ENCODE measurements at regions not wholly inside any gene's neighbourhood (a gene's known extent, or its start where the extent isn't known, plus 50 kb on each side); places are given as distances from the start of the nearest gene placed in this dataset.
"Not testable (repeated sequence)": the region's sequence is repeated elsewhere in the genome, so short reads cannot be mapped to it uniquely, and the experiment has no call there.

DNA sequence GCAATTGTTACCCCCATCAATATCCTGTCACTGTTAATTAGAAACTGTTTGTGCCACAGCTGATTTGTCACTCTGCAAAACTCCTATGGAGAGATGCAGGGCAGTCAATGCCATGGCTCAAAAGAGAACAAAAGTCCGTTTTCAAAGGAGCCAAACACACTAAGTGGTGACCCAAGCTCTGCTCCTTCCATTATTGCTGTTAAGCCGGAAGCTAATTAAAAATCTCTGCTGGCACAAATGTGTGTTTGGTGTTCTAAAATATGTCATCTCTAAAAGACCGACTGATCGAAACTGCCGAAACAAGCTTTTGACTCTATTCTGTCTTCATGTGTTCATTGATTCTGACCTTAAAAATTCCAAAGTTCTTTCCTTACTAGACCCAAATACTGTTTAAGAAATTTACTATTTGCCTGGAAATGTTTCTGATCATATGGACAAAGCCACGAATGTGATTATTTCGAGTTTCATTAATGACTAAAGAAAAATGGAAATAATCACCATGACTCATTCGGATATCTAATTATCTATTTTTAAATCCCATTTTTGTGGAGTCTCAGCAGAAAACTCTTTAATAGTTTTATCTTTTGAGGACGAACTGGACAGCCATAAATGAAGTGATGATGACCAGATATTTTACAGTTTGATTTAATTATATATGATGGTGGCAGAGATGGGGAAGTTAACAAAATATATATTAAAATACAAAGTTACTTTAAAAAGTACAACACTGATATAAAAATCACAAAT lies 287.6 kb downstream of the SOCS6 start:
- no peak overlapping the region for H3K9ac ChIP-seq (ENCODE audit: low read depth in 1 of 3, low read length in 3 of 3)
- H3K27ac ChIP-seq (ENCODE audit: low read depth, low read length): no peak overlapping the region
- H3K4me3 ChIP-seq (ENCODE audit: low read length in 3 of 3): no peak overlapping the region
- H3K36me3 ChIP-seq (ENCODE audit: control insufficient read depth in 3 of 3, insufficient read depth in 3 of 3, low read length in 3 of 3): no peaks in the 10 kb centered on the region
- no peaks in the 10 kb centered on the region for H3K4me1 ChIP-seq (ENCODE audit: control insufficient read depth in 3 of 3, insufficient read depth in 3 of 3, low read length in 3 of 3)
- no peaks in the 10 kb centered on the region for H3K9me3 ChIP-seq (ENCODE audit: control insufficient read depth in 3 of 3, low read length in 3 of 3)
- no peaks in the 10 kb centered on the region for H3K27me3 ChIP-seq (ENCODE audit: control insufficient read depth in 3 of 3, insufficient read depth in 3 of 3, low read length in 3 of 3)

DNA sequence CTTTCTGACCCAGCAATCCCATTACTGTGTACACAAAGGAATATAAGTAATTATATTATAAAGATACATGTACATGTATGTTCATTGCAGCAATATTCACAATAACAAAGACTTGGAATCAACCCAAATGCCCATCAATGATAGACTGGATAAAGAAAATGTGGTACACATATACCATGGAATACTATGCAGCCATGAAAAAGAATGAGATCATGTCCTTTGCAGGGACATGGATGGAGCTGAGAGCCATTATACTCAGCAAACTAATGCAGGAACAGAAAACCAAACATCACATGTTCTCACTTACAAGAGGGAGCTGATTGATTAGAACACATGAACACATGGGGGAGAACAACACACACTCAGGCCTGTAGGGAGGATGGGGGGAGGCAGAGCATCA lies 286.1 kb downstream of the SOCS6 start:
- not testable (repeated sequence) for H3K4me1 ChIP-seq (ENCODE audit: control insufficient read depth in 3 of 3, insufficient read depth in 3 of 3, low read length in 3 of 3); H3K27me3 ChIP-seq (ENCODE audit: control insufficient read depth in 3 of 3, insufficient read depth in 3 of 3, low read length in 3 of 3); H3K9ac ChIP-seq (ENCODE audit: low read depth in 1 of 3, low read length in 3 of 3); H3K4me3 ChIP-seq (ENCODE audit: low read length in 3 of 3); H3K36me3 ChIP-seq (ENCODE audit: control insufficient read depth in 3 of 3, insufficient read depth in 3 of 3, low read length in 3 of 3); H3K27ac ChIP-seq (ENCODE audit: low read depth, low read length); H3K9me3 ChIP-seq (ENCODE audit: control insufficient read depth in 3 of 3, low read length in 3 of 3)

DNA sequence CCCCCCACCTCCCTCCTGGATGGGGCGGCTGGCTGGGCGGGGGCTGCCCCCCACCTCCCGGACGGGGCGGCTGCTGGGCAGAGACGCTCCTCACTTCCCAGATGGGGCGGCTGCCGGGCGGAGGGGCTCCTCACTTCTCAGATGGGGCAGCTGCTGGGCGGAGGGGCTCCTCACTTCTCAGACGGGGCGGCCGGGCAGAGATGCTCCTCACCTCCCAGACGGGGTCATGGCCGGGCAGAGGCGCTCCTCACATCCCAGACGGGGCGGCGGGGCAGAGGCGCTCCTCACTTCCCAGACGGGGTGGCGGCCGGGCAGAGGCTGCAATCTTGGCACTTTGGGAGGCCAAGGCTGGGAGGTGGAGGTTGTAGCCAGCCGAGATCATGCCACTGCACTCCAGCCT lies 280.8 kb downstream of the SOCS6 start:
- not testable (repeated sequence) for H3K9me3 ChIP-seq (ENCODE audit: control insufficient read depth in 3 of 3, low read length in 3 of 3); H3K36me3 ChIP-seq (ENCODE audit: control insufficient read depth in 3 of 3, insufficient read depth in 3 of 3, low read length in 3 of 3); H3K4me1 ChIP-seq (ENCODE audit: control insufficient read depth in 3 of 3, insufficient read depth in 3 of 3, low read length in 3 of 3); H3K4me3 ChIP-seq (ENCODE audit: low read length in 3 of 3); H3K27me3 ChIP-seq (ENCODE audit: control insufficient read depth in 3 of 3, insufficient read depth in 3 of 3, low read length in 3 of 3); H3K9ac ChIP-seq (ENCODE audit: low read depth in 1 of 3, low read length in 3 of 3); H3K27ac ChIP-seq (ENCODE audit: low read depth, low read length)

DNA sequence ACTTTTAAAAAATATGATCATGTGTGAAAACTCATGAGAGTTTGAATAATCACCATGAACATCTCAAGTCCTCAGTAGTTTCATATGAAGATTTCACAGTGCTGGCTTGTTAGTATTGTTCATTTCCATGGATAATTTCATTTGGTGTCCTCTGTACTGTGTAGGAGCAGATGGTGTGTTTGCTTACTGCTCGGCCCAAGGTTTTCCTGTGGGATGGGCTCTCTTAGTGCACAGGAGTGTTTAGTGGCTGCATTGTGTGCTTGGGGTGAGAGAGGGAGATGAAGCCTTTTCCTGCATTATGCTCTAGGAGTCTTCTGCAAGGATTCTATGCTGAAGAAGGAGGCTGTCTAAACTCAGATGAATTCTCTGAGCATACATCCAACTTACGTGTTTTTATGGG lies 270.6 kb downstream of the SOCS6 start:
- no peak overlapping the region for H3K4me3 ChIP-seq (ENCODE audit: low read length in 3 of 3)
- no peak overlapping the region for H3K9ac ChIP-seq (ENCODE audit: low read depth in 1 of 3, low read length in 3 of 3)
- H3K4me1 ChIP-seq (ENCODE audit: control insufficient read depth in 3 of 3, insufficient read depth in 3 of 3, low read length in 3 of 3): no peaks in the 10 kb centered on the region
- H3K36me3 ChIP-seq (ENCODE audit: control insufficient read depth in 3 of 3, insufficient read depth in 3 of 3, low read length in 3 of 3): no peaks in the 10 kb centered on the region
- no peaks in the 10 kb centered on the region for H3K9me3 ChIP-seq (ENCODE audit: control insufficient read depth in 3 of 3, low read length in 3 of 3)
- no peak overlapping the region for H3K27ac ChIP-seq (ENCODE audit: low read depth, low read length)
- no peaks in the 10 kb centered on the region for H3K27me3 ChIP-seq (ENCODE audit: control insufficient read depth in 3 of 3, insufficient read depth in 3 of 3, low read length in 3 of 3)

DNA sequence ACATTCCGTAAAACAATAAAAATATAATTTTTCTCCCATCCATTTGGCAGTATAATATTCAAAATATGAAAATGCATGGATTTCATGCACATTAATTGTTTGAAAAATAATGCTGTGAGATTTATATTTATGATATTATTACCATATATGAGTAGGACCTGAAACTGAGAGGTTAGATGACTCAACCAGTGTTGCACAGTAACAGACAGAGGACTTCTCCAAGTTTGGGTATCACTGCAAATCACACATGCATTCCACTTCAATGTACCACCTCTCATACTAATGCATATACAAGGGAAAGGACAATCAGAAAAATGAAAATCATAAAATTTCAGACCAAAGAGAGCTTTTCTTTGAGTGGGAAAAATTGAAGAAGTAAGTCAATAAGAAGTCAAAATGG lies 269.5 kb downstream of the SOCS6 start:
- no peak overlapping the region for H3K4me3 ChIP-seq (ENCODE audit: low read length in 3 of 3)

DNA sequence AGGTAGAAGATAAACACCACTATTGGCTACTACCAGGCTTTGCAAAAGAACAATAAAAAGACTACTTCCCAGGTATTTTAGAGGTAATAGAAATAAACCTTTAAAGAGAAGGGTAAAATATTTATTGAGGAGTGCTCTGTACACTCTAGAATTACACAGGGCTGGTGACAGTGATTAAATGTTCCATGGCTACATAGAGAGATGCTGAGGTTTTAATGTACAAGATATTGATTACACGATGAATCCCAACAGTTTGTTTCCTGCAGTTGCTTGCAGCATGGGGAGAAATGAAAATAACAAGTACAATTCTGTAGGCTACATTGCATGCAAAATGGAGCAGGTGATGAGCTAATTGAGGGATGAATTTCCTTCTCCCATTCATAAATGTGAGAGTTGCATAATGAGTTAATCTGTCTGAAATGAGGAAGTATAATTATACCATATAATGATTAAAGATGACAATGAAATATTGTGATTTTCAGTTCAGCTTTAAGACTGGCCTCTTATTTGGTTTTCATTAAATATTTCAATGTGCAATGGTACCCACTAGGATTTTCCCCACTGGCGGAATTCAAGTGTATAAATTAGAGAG lies 266.1 kb downstream of the SOCS6 start:
- Histone ChIP-seq H3K27me3 (ENCODE audit: control insufficient read depth in 3 of 3, insufficient read depth in 3 of 3, low read length in 3 of 3) (no peaks in the 10 kb centered on the region), H3K9me3 (ENCODE audit: control insufficient read depth in 3 of 3, low read length in 3 of 3) (no peaks in the 10 kb centered on the region), H3K4me3 (ENCODE audit: low read length in 3 of 3) (no peak overlapping the region), H3K36me3 (ENCODE audit: control insufficient read depth in 3 of 3, insufficient read depth in 3 of 3, low read length in 3 of 3) (no peaks in the 10 kb centered on the region), H3K27ac (ENCODE audit: low read depth, low read length) (no peak overlapping the region), H3K4me1 (ENCODE audit: control insufficient read depth in 3 of 3, insufficient read depth in 3 of 3, low read length in 3 of 3) (no peaks in the 10 kb centered on the region), H3K9ac (ENCODE audit: low read depth in 1 of 3, low read length in 3 of 3) (no peak overlapping the region)

More for the DNA sequence above, 269.5 kb downstream of the SOCS6 start:
- no peaks in the 10 kb centered on the region for H3K9me3 ChIP-seq (ENCODE audit: control insufficient read depth in 3 of 3, low read length in 3 of 3)
- H3K4me1 ChIP-seq (ENCODE audit: control insufficient read depth in 3 of 3, insufficient read depth in 3 of 3, low read length in 3 of 3): no peaks in the 10 kb centered on the region
- no peaks in the 10 kb centered on the region for H3K36me3 ChIP-seq (ENCODE audit: control insufficient read depth in 3 of 3, insufficient read depth in 3 of 3, low read length in 3 of 3)
- no peak overlapping the region for H3K27ac ChIP-seq (ENCODE audit: low read depth, low read length)
- H3K9ac ChIP-seq (ENCODE audit: low read depth in 1 of 3, low read length in 3 of 3): no peak overlapping the region
- H3K27me3 ChIP-seq (ENCODE audit: control insufficient read depth in 3 of 3, insufficient read depth in 3 of 3, low read length in 3 of 3): no peaks in the 10 kb centered on the region

DNA sequence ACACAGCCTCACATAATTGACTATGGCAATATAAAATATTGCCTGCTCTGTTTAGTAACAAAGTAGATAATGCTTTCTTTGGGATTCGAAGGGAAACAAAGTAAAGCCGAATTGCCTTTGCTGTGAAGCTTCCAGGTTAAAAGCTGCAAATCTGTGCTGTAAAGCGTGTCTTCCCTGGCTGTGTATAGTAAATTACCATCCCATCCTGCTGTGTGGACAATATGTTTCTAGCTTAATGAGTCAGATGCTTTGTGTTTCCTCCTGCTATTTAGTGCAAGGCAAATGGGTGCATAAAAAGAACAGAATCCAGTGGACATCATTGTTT lies 265.1 kb downstream of the SOCS6 start:
- Histone ChIP-seq H3K4me3 (ENCODE audit: low read length in 3 of 3) (no peak overlapping the region), H3K27ac (ENCODE audit: low read depth, low read length) (no peak overlapping the region), H3K9me3 (ENCODE audit: control insufficient read depth in 3 of 3, low read length in 3 of 3) (no peaks in the 10 kb centered on the region), H3K4me1 (ENCODE audit: control insufficient read depth in 3 of 3, insufficient read depth in 3 of 3, low read length in 3 of 3) (no peaks in the 10 kb centered on the region), H3K36me3 (ENCODE audit: control insufficient read depth in 3 of 3, insufficient read depth in 3 of 3, low read length in 3 of 3) (no peaks in the 10 kb centered on the region), H3K27me3 (ENCODE audit: control insufficient read depth in 3 of 3, insufficient read depth in 3 of 3, low read length in 3 of 3) (no peaks in the 10 kb centered on the region), H3K9ac (ENCODE audit: low read depth in 1 of 3, low read length in 3 of 3) (no peak overlapping the region)

DNA sequence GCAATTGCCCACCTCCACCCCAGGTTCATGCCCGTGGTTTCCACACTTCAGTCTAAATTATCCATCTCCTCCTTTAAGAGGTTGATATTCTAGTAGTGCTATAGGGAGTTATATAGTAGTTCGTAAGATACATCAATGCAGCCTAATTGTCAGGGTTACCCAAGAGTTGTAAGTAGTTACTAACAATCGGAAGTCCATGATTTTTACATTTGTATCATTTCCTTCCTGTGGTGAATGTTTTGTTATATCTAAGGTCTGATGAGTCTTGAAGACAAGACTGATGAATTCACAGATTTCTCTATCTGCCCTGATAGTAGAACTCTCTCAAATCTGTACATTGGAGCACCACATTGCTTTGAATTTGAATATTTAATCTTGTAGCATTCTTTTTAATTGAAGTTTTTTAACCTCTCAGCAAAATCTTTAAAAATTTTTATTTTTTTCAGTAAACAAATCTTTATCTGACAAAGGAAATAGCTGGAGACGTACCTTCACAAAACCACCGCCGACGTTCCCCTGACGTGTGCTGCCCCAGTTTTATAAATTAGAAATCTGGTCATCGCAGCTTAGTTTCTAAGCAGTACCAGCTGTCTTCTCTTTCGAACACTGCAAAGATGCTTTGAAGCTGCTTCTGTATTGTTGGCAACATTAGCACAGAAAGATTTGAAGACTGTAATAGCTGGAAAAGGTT lies 264.5 kb downstream of the SOCS6 start:
- H3K4me3 ChIP-seq (ENCODE audit: low read length in 3 of 3): no peak overlapping the region
- no peaks in the 10 kb centered on the region for H3K36me3 ChIP-seq (ENCODE audit: control insufficient read depth in 3 of 3, insufficient read depth in 3 of 3, low read length in 3 of 3)
- no peaks in the 10 kb centered on the region for H3K9me3 ChIP-seq (ENCODE audit: control insufficient read depth in 3 of 3, low read length in 3 of 3)
- no peaks in the 10 kb centered on the region for H3K4me1 ChIP-seq (ENCODE audit: control insufficient read depth in 3 of 3, insufficient read depth in 3 of 3, low read length in 3 of 3)
- H3K27me3 ChIP-seq (ENCODE audit: control insufficient read depth in 3 of 3, insufficient read depth in 3 of 3, low read length in 3 of 3): no peaks in the 10 kb centered on the region
- no peak overlapping the region for H3K27ac ChIP-seq (ENCODE audit: low read depth, low read length)
- no peak overlapping the region for H3K9ac ChIP-seq (ENCODE audit: low read depth in 1 of 3, low read length in 3 of 3)

DNA sequence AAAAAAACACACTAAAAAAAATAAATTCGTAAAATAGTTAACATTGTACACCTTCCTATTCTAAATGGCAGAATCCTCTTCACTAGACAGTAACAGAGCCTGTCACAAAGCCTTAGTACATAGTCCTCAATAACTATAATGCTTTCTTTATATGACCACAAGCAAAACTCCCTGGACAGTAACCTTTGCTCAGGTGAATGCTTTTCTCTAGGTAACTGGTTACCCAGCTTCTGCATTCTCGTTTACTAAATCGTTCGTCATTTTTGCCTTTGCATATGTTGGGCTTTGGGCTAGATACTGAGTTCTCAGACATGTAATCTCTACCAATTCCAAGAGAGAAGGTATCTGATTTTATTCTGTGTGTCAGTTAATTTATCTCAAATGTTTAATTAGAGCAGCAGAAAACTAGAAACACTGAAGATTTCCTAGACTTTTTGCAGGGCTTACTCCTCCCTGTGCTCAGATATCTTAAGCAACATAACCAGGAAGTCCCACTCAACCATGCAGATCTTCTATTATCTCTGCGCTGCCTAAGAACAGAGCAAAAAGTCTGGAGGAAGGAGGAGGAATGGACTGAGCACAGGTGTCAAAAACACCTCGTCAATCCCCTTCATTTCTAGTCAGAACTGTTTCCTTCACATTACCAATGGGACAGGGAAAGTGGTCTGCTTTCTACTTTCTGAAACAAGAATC lies 247.7 kb downstream of the SOCS6 start:
- no peaks in the 10 kb centered on the region for H3K4me1 ChIP-seq (ENCODE audit: control insufficient read depth in 3 of 3, insufficient read depth in 3 of 3, low read length in 3 of 3)
- no peaks in the 10 kb centered on the region for H3K27me3 ChIP-seq (ENCODE audit: control insufficient read depth in 3 of 3, insufficient read depth in 3 of 3, low read length in 3 of 3)

DNA sequence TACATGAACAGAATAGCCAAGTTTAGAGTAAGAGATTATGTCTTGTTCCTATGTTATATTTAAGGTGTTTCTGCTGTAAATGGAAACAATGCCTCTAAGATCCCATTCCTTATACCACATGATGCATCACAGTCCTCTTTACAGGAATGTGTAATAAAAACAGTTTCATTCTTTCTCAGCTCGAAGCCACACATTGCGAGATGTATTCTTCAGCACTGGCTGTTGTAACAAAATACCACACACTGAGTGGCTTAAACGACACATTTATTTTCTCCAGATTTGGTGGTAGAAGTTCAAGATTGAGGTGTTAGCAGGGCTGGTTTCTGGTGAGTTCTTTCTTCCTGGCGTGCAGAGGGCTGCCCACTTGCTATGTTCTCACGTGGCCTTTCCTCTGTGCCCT lies 246.2 kb downstream of the SOCS6 start:
- Histone ChIP-seq H3K4me1 (ENCODE audit: control insufficient read depth in 3 of 3, insufficient read depth in 3 of 3, low read length in 3 of 3) (no peaks in the 10 kb centered on the region), H3K9me3 (ENCODE audit: control insufficient read depth in 3 of 3, low read length in 3 of 3) (no peaks in the 10 kb centered on the region), H3K4me3 (ENCODE audit: low read length in 3 of 3) (no peak overlapping the region), H3K36me3 (ENCODE audit: control insufficient read depth in 3 of 3, insufficient read depth in 3 of 3, low read length in 3 of 3) (no peaks in the 10 kb centered on the region), H3K9ac (ENCODE audit: low read depth in 1 of 3, low read length in 3 of 3) (no peak overlapping the region), H3K27me3 (ENCODE audit: control insufficient read depth in 3 of 3, insufficient read depth in 3 of 3, low read length in 3 of 3) (no peaks in the 10 kb centered on the region), H3K27ac (ENCODE audit: low read depth, low read length) (no peak overlapping the region)

More for the DNA sequence above, 247.7 kb downstream of the SOCS6 start:
- H3K27ac ChIP-seq (ENCODE audit: low read depth, low read length): no peak overlapping the region
- H3K9me3 ChIP-seq (ENCODE audit: control insufficient read depth in 3 of 3, low read length in 3 of 3): no peaks in the 10 kb centered on the region
- no peaks in the 10 kb centered on the region for H3K36me3 ChIP-seq (ENCODE audit: control insufficient read depth in 3 of 3, insufficient read depth in 3 of 3, low read length in 3 of 3)
- H3K4me3 ChIP-seq (ENCODE audit: low read length in 3 of 3): no peak overlapping the region
- H3K9ac ChIP-seq (ENCODE audit: low read depth in 1 of 3, low read length in 3 of 3): no peak overlapping the region

All from skeletal muscle tissue (tissue), 3 donors.